Fibroblast of lung (primary cell): ENCODE measurements at regions not wholly inside any gene's neighbourhood (a gene's known extent, or its start where the extent isn't known, plus 50 kb on each side); places are given as distances from the start of the nearest gene placed in this dataset.

Experiments used
- DNase-seq, 2 donors: peaks; one replicate each; pipeline versions ENCODE4 v3.0.0 to v3.0.0-alpha.2; 2010; ENCODE audit warnings: low read depth in 2 of 2
- H2AFZ ChIP-seq: 2 replicates; pipeline ENCODE4 v1.5.1; 2012; ENCODE audit warnings: low read length, control low read depth, inconsistent platforms
- H3K27ac ChIP-seq: 2 replicates; pipeline ENCODE4 v1.5.1; 2011; ENCODE audit warnings: low read length, control low read depth; ENCODE audit not compliant: insufficient read depth
- H3K27me3 ChIP-seq: 2 replicates; pipeline ENCODE4 v1.5.1; 2011; ENCODE audit warnings: mild to moderate bottlenecking, low read length; ENCODE audit not compliant: control insufficient read depth, insufficient read depth
- H3K36me3 ChIP-seq: 2 replicates; pipeline ENCODE4 v1.5.1; 2011; ENCODE audit warnings: low read length; ENCODE audit not compliant: control insufficient read depth, insufficient read depth
- H3K4me1 ChIP-seq: 2 replicates; pipeline ENCODE4 v1.5.1; 2011; ENCODE audit warnings: low read length; ENCODE audit not compliant: control insufficient read depth, insufficient read depth; ENCODE audit errors: extremely low read depth
- H3K4me2 ChIP-seq: 2 replicates; pipeline ENCODE4 v1.5.1; 2011; ENCODE audit warnings: low read length, control low read depth; ENCODE audit not compliant: insufficient read depth; ENCODE audit errors: extremely low read depth
- H3K4me3 ChIP-seq, 4 experiments: fragments of 200-600 bp in 1 of 4; sonication (generic) in 1 of 4; replicated peaks in 1 of 4; 2 replicates each; pipeline ENCODE4 v1.5.1; 2011 to 2016; ENCODE audit warnings: low read length in 4 of 4, low read depth in 3 of 4, mild to moderate bottlenecking in 3 of 4, control low read depth in 2 of 4, inconsistent platforms in 1 of 4, mixed read lengths in 1 of 4; ENCODE audit not compliant: insufficient read depth in 1 of 4; ENCODE audit errors: control extremely low read depth in 1 of 4
- H3K79me2 ChIP-seq: 2 replicates; pipeline ENCODE4 v1.5.1; 2012; ENCODE audit warnings: mild to moderate bottlenecking, low read length, inconsistent platforms; ENCODE audit not compliant: control insufficient read depth, insufficient read depth
- H3K9ac ChIP-seq: 2 replicates; pipeline ENCODE4 v1.5.1; 2011; ENCODE audit warnings: mild to moderate bottlenecking, low read length, control low read depth; ENCODE audit not compliant: insufficient read depth
- H3K9me3 ChIP-seq: 2 replicates; pipeline ENCODE4 v1.5.1; 2012; ENCODE audit warnings: low read depth, low read length; ENCODE audit not compliant: control insufficient read depth, insufficient read depth
- H4K20me1 ChIP-seq: 2 replicates; pipeline ENCODE4 v1.5.1; 2011; ENCODE audit warnings: low read length; ENCODE audit not compliant: control insufficient read depth, insufficient read depth; ENCODE audit errors: extremely low read depth
- EZH2 ChIP-seq: IDR thresholded peaks from 2 replicates; pipeline ENCODE4 v1.5.1; 2012; ENCODE audit warnings: low read length, control low read depth, mild to moderate bottlenecking; ENCODE audit errors: missing control alignments
- TF ChIP-seq, protein P1 (sequence below), 2 donors: IDR thresholded peaks in 1 of 2; conservative IDR thresholded peaks in 1 of 2; 1 replicate in 1 of 2; 2 replicates in 1 of 2; pipeline ENCODE4 v1.5.1; 2011 to 2012; ENCODE audit warnings: low read length in 2 of 2, control low read depth in 1 of 2, inconsistent platforms in 1 of 2, low read depth in 1 of 2, mild to moderate bottlenecking in 1 of 2

DNA sequence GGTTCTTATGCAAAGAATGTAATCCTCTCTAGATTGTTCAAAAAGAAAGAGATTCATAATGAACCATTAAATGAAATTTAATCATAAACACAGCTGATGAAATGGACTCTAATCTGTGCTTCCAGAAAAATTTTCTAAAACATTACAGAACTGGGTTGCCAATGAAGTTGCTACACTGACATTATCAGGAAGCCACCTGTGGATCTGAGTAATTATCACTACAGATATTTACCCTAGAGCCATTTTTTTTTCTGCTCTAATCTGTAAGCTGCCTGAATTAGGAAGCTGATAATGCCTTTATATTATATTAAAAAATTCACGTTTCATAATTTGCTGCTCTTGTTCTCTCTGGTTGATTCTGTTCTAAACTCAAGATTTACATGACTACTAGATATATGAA, 380.1 kb downstream of the GRIA2 start:
- Histone ChIP-seq H3K4me2 (no peak overlapping the region), H3K36me3 (no peaks in the 10 kb centered on the region), H3K27ac (no peak overlapping the region), H4K20me1 (no peaks in the 10 kb centered on the region), H3K9me3 (no peaks in the 10 kb centered on the region), H3K4me1 (no peaks in the 10 kb centered on the region), H3K4me3 (no peak overlapping the region), H3K79me2 (no peaks in the 10 kb centered on the region), H2AFZ (no peak overlapping the region), H3K9ac (no peak overlapping the region), H3K27me3 (no peaks in the 10 kb centered on the region)
- DNase-seq: no peak
- TF ChIP-seq EZH2: no peak
- TF ChIP-seq, protein P1, sequence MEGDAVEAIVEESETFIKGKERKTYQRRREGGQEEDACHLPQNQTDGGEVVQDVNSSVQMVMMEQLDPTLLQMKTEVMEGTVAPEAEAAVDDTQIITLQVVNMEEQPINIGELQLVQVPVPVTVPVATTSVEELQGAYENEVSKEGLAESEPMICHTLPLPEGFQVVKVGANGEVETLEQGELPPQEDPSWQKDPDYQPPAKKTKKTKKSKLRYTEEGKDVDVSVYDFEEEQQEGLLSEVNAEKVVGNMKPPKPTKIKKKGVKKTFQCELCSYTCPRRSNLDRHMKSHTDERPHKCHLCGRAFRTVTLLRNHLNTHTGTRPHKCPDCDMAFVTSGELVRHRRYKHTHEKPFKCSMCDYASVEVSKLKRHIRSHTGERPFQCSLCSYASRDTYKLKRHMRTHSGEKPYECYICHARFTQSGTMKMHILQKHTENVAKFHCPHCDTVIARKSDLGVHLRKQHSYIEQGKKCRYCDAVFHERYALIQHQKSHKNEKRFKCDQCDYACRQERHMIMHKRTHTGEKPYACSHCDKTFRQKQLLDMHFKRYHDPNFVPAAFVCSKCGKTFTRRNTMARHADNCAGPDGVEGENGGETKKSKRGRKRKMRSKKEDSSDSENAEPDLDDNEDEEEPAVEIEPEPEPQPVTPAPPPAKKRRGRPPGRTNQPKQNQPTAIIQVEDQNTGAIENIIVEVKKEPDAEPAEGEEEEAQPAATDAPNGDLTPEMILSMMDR (conservative IDR thresholded peaks at IDR 0.05 in 1 of 2, IDR thresholded peaks at IDR 0.05 in 1 of 2; ENCODE audit: low read depth in 1 of 2, low read length in 2 of 2): no peak

DNA sequence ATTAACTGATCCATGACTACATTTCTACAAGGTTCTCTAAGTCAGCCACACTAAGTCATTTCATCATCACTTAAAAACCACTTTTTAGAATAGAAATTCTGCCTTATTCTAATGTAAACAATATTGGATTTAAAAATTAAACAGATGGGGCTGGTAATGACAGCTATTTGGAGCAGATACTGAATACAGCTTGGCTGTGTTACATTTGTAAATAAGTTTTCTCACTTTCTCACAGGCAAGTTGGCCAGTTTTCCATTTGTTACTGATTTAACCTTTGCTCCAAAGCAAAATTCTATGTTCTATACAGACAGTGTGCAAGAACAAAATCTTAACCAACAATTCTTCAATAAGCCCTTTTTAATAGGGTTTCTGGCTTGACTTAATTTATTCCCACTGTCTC, 370.7 kb downstream of the GRIA2 start:
- Histone ChIP-seq H3K4me2 (no peak overlapping the region), H3K4me3 (no peak overlapping the region), H3K36me3 (no peaks in the 10 kb centered on the region), H2AFZ (no peak overlapping the region), H3K27me3 (no peaks in the 10 kb centered on the region), H3K4me1 (no peaks in the 10 kb centered on the region), H3K9ac (no peak overlapping the region), H4K20me1 (no peaks in the 10 kb centered on the region), H3K79me2 (no peaks in the 10 kb centered on the region), H3K9me3 (no peaks in the 10 kb centered on the region), H3K27ac (no peak overlapping the region)
- TF ChIP-seq EZH2: no peak
- TF ChIP-seq, protein P1 (conservative IDR thresholded peaks at IDR 0.05 in 1 of 2, IDR thresholded peaks at IDR 0.05 in 1 of 2; ENCODE audit: low read depth in 1 of 2, low read length in 2 of 2): no peak
- no peak for DNase-seq

DNA sequence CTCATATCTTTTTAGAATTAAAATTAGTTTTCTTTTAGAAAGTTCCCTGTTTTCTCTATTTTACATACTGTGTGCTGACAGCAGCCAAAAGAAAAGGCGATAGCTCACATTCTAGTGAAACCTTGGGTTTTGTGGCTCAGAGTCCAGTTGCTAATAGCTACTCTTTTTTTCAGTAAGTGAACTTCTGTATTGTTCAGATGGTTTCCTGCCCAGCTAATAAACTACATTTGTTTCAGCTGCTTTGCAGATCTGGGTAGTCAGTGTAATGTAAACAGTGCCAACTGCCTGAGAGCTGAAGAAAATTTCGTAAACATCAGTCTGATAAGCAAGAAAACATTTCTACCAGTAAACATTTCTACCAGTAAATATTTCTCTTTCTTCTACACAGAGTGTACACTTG, 370.2 kb downstream of the GRIA2 start:
- Histone ChIP-seq H3K4me1 (no peaks in the 10 kb centered on the region), H3K9me3 (no peaks in the 10 kb centered on the region), H3K27ac (no peak overlapping the region), H2AFZ (no peak overlapping the region), H4K20me1 (no peaks in the 10 kb centered on the region), H3K79me2 (no peaks in the 10 kb centered on the region), H3K9ac (no peak overlapping the region), H3K27me3 (no peaks in the 10 kb centered on the region), H3K4me2 (no peak overlapping the region), H3K4me3 (no peak overlapping the region), H3K36me3 (no peaks in the 10 kb centered on the region)
- no peak for DNase-seq
- TF ChIP-seq, protein P1 (conservative IDR thresholded peaks at IDR 0.05 in 1 of 2, IDR thresholded peaks at IDR 0.05 in 1 of 2; ENCODE audit: low read depth in 1 of 2, low read length in 2 of 2): no peak
- TF ChIP-seq EZH2: no peak
